ENCODE measurements at regions not wholly inside any gene's neighbourhood (a gene's known extent, or its start where the extent isn't known, plus 50 kb on each side); places are given as distances from the start of the nearest gene placed in this dataset.

DNA sequence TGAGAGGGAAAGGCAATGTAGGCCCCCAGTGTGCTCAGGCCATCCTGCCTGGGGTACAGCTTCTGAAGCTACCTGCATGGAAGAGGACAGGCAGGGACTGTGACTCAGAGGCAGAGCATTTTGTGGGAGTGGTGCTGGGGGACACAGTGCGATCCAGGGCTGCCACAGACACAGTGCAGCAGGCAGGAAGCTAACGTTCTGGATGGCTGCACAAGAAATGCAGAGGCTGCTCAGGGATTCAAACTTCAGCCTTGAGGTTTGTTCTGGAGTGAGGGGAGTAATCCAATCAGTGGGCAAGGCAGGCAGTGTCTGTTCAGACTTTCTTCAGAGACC lies 648.0 kb upstream of the IGFBP3 start:
- TF ChIP-seq POLR2A (IDR thresholded peaks at IDR 0.05), result no peak
- TF ChIP-seq, protein P1, sequence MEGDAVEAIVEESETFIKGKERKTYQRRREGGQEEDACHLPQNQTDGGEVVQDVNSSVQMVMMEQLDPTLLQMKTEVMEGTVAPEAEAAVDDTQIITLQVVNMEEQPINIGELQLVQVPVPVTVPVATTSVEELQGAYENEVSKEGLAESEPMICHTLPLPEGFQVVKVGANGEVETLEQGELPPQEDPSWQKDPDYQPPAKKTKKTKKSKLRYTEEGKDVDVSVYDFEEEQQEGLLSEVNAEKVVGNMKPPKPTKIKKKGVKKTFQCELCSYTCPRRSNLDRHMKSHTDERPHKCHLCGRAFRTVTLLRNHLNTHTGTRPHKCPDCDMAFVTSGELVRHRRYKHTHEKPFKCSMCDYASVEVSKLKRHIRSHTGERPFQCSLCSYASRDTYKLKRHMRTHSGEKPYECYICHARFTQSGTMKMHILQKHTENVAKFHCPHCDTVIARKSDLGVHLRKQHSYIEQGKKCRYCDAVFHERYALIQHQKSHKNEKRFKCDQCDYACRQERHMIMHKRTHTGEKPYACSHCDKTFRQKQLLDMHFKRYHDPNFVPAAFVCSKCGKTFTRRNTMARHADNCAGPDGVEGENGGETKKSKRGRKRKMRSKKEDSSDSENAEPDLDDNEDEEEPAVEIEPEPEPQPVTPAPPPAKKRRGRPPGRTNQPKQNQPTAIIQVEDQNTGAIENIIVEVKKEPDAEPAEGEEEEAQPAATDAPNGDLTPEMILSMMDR (IDR thresholded peaks at IDR 0.05), result no peak
- no peak for TF ChIP-seq EP300 (IDR thresholded peaks at IDR 0.05)
